Esophagus muscularis mucosa (tissue), 4 donors: ENCODE measurements at regions not wholly inside any gene's neighbourhood (a gene's known extent, or its start where the extent isn't known, plus 50 kb on each side); places are given as distances from the start of the nearest gene placed in this dataset.

ENCODE experiments used
- DNase-seq: peaks from one replicate; pipeline ENCODE4 v3.0.0-alpha.2; 2017; ENCODE audit errors: extremely low spot score
- H3K27ac ChIP-seq, 4 donors: fragments of 200-600 bp; sonication (generic); replicated peaks in 1 of 4; 1 replicate in 3 of 4; 2 replicates in 1 of 4; pipeline ENCODE4 v1.5.1; 2016 to 2019; ENCODE audit warnings: mild to moderate bottlenecking in 1 of 4
- H3K27me3 ChIP-seq, 4 donors: fragments of 200-600 bp; sonication (generic); one replicate each; pipeline versions ENCODE4 v1.5.1 to v1.6.0; 2016 to 2019
- H3K36me3 ChIP-seq, 4 donors: fragments of 200-600 bp; sonication (generic); one replicate each; pipeline ENCODE4 v1.5.1; 2016 to 2019
- H3K4me1 ChIP-seq, 4 donors: fragments of 200-600 bp; sonication (generic); one replicate each; pipeline ENCODE4 v1.5.1; 2016 to 2019
- H3K4me3 ChIP-seq, 4 donors: fragments of 200-600 bp; sonication (generic); 1 replicate in 2 of 4; 2 replicates in 2 of 4; pipeline ENCODE4 v1.5.1; 2016 to 2019; ENCODE audit warnings: mild to moderate bottlenecking in 4 of 4, moderate library complexity in 1 of 4
- H3K9me3 ChIP-seq, 4 donors: fragments of 200-600 bp; sonication (generic); 1 replicate in 3 of 4; 2 replicates in 1 of 4; pipeline ENCODE4 v1.5.1; 2016 to 2019
- EP300 ChIP-seq: sonication (generic); formaldehyde crosslinking; IDR thresholded peaks from one replicate; pipeline ENCODE4 v1.6.1; 2017; ENCODE audit warnings: antibody characterized with exemption
- POLR2A ChIP-seq: fragments of 450-650 bp; IDR thresholded peaks from one replicate; pipeline ENCODE4 v1.6.1; 2017; ENCODE audit warnings: antibody characterized with exemption, moderate library complexity, mild to moderate bottlenecking, low read depth
- POLR2AphosphoS5 ChIP-seq, 2 donors: sonication (generic); formaldehyde crosslinking; IDR thresholded peaks; one replicate each; pipeline ENCODE4 v1.6.1; 2017; ENCODE audit warnings: antibody characterized with exemption in 2 of 2
- WGBS: methylation state at CpG from one replicate; pipeline ENCODE4 v1.1.5; 2018; 5-methylcytosine and 5-hydroxymethylcytosine counted together
- intact Hi-C: fragments of 100-400 bp; cut with DNase I; formaldehyde crosslinking; loops from one replicate; pipeline ENCODE4 v1.15.1; 2023
- TF ChIP-seq, protein P1 (sequence below), 3 experiments: fragments of 200-600 bp in 2 of 3; fragments of 450-650 bp in 1 of 3; sonication (generic) in 2 of 3; IDR thresholded peaks; one replicate each; pipeline ENCODE4 v1.5.1; 2017 to 2019; ENCODE audit warnings: antibody characterized with exemption in 3 of 3, mild to moderate bottlenecking in 2 of 3, moderate library complexity in 1 of 3

DNA sequence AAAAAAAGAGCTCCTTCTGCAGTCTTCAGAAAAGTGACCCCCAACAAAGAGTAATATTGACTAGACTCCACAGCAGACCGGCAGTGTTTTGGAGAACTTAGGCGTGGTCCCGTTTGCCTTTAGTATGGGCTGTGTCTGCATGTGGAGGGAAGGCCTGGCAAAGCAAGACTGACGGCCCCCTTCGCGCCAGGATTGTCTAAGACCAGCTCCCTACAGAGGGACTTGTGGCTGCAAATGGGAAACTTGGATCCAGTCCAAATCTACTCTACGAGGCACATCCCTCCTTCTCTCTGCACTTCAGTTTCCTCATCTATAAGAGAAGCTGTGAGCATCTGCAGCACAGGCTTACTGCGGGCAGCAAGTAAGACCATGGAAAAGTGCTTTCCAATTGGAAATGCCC is 350.0 kb downstream of the ZNF536 start:
- no peak overlapping the region for H3K27ac ChIP-seq
- H3K4me3 ChIP-seq, result no peak overlapping the region
- H3K9me3 ChIP-seq, result no peaks in the 10 kb centered on the region
- no peaks in the 10 kb centered on the region for H3K27me3 ChIP-seq
- intact Hi-C loops, result no loop called here
- WGBS, result 82% methylated on average over 8 of the region's 8 CpGs
- H3K4me1 ChIP-seq, result peaks cover 13 to 18% (median 17%) of the 10 kb centered on the region in 4 donors
- TF ChIP-seq, protein P1, sequence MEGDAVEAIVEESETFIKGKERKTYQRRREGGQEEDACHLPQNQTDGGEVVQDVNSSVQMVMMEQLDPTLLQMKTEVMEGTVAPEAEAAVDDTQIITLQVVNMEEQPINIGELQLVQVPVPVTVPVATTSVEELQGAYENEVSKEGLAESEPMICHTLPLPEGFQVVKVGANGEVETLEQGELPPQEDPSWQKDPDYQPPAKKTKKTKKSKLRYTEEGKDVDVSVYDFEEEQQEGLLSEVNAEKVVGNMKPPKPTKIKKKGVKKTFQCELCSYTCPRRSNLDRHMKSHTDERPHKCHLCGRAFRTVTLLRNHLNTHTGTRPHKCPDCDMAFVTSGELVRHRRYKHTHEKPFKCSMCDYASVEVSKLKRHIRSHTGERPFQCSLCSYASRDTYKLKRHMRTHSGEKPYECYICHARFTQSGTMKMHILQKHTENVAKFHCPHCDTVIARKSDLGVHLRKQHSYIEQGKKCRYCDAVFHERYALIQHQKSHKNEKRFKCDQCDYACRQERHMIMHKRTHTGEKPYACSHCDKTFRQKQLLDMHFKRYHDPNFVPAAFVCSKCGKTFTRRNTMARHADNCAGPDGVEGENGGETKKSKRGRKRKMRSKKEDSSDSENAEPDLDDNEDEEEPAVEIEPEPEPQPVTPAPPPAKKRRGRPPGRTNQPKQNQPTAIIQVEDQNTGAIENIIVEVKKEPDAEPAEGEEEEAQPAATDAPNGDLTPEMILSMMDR (IDR thresholded peaks at IDR 0.05), result no peak
- TF ChIP-seq POLR2A, result no peak
- TF ChIP-seq EP300, result no peak
- TF ChIP-seq POLR2AphosphoS5 (IDR thresholded peaks at IDR 0.05), result no peak
- no peaks in the 10 kb centered on the region for H3K36me3 ChIP-seq
- DNase-seq, result no peak

DNA sequence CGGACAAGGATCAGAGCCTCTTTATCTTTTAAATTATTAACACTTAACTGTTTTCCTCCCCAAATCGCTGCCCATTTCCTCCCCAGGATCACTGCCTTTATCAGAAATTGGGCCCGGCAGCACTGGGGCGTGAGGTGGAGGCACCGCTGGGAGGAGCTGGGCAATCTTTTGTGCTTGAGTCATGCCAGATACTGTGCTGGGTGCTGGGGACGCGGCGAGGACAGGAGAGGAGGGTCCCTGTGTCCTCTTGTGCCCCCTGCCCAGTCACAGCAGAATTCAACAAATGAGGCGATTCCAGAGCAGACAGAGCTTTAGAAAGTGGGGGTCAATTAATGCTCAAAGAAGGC is 347.8 kb downstream of the ZNF536 start:
- no peak for DNase-seq
- 27% methylated on average over 9 of the region's 9 CpGs for WGBS
- no peak for TF ChIP-seq POLR2AphosphoS5 (IDR thresholded peaks at IDR 0.05)
- TF ChIP-seq EP300, result no peak
- TF ChIP-seq, protein P1 (IDR thresholded peaks at IDR 0.05), result no peak
- no peak for TF ChIP-seq POLR2A
- Histone ChIP-seq H3K27me3 (no peaks in the 10 kb centered on the region), H3K4me1 (peaks cover 13 to 18% (median 17%) of the 10 kb centered on the region in 4 donors), H3K4me3 (peak overlapping the region; percentile 55 to 74 (median 62)), H3K27ac (peak overlapping the region; percentile 79 to 85 (median 82)), H3K9me3 (no peaks in the 10 kb centered on the region), H3K36me3 (no peaks in the 10 kb centered on the region)
- intact Hi-C loops, result no loop called here

DNA sequence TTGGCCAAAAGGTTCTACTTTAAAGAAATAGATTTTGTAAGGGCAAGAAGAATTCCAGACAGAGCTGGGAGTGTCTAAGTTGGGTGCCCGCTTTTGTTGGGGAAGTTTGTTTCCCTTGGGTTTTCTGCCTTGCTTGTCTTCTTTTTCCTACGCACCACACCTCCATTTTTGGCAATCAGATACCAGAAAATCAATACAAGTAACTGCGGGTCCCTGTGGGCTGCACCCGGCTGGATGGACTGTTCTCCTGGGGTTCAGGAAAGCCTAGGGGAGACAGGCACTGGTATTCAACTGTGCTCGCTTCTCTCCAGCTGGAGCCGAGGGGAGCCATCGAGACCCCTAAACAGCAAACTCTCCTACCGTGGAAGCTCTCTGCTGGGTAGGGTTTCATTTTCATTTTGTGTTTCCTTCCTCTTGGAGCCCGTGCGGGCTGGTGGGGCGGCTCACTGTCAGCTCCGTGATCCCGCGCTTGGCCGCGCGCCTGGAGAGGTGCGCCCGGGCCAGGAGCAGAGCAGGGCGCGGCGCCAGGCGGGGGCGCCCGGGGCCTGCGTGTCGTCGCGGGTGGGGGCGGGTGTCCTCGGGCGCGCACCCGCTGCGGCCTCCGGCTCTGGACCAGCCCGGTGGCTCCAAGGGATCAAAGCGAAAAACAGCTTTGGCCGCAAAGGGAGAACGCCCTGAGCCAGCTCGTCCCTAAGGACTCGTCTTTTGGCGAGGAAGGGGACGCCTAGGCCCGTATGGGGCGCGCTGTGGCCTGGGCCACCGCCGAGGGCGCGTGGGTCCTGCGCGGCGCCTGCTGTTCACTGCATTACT is 347.2 kb downstream of the ZNF536 start:
- Histone ChIP-seq H3K27me3 (no peaks in the 10 kb centered on the region), H3K4me1 (peaks cover 13 to 18% (median 17%) of the 10 kb centered on the region in 4 donors), H3K36me3 (no peaks in the 10 kb centered on the region), H3K9me3 (no peaks in the 10 kb centered on the region), H3K4me3 (peak overlapping the region; percentile 55 to 74 (median 62)), H3K27ac (peak overlapping the region; percentile 79 to 85 (median 82))
- under 1% methylated on average over 22 of the region's 54 CpGs for WGBS
- intact Hi-C loops, result no loop called here
- no peak for TF ChIP-seq EP300
- peak in 1 of 2 donors; percentile 21 for TF ChIP-seq POLR2AphosphoS5 (IDR thresholded peaks at IDR 0.05)
- TF ChIP-seq POLR2A, result no peak
- TF ChIP-seq, protein P1 (IDR thresholded peaks at IDR 0.05), result peak in 1 of 3 experiments; percentile 20
- no peak for DNase-seq

DNA sequence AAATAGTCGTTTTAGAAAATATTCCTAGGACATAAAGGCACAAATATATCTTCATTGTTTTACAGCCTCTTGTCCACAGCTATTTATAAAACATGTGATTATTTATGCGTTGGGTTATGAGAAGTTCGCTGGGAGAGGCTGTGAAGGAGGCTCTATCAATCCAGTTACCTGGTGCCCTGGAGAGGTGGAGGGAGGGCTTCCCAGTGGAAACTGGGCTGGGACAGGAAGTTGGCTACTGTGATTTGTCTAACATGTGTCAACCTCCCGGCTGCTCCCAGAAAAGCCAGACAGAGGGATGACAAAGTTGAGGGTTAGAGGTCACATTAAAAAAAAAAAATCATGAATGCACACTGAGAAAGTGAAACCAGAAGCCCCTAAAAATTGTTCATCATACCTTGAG is 346.5 kb downstream of the ZNF536 start:
- intact Hi-C loops, result no loop called here
- Histone ChIP-seq H3K4me3 (peak overlapping the region; percentile 55 to 74 (median 62)), H3K4me1 (peaks cover 13 to 18% (median 17%) of the 10 kb centered on the region in 4 donors), H3K27ac (peak overlapping the region; percentile 79 to 85 (median 82)), H3K9me3 (no peaks in the 10 kb centered on the region), H3K36me3 (no peaks in the 10 kb centered on the region), H3K27me3 (no peaks in the 10 kb centered on the region)
- WGBS, result 30% methylated on average over 4 of the region's 4 CpGs
- DNase-seq, result no peak
- TF ChIP-seq, protein P1 (IDR thresholded peaks at IDR 0.05), result no peak
- no peak for TF ChIP-seq POLR2AphosphoS5 (IDR thresholded peaks at IDR 0.05)
